Ovary (tissue), 3 donors: ENCODE measurements at regions not wholly inside any gene's neighbourhood (a gene's known extent, or its start where the extent isn't known, plus 50 kb on each side); places are given as distances from the start of the nearest gene placed in this dataset.

Experiments used
- CTCF ChIP-seq, 3 donors: fragments of 450-650 bp in 2 of 3; fragments of 200-600 bp in 1 of 3; IDR thresholded peaks; one replicate each; pipeline versions ENCODE4 v1.5.1 to v1.8.0; 2016 to 2022; ENCODE audit warnings: antibody characterized with exemption in 3 of 3, mild to moderate bottlenecking in 1 of 3
- EP300 ChIP-seq: sonication (generic); formaldehyde crosslinking; IDR thresholded peaks from one replicate; pipeline ENCODE4 v1.6.1; 2017; ENCODE audit warnings: antibody characterized with exemption
- donor health status: DM: no; HTN: no; CAD: no.

GRCh38 chr4:180650273-180650672, 1592.9 kb upstream of the TENM3 start:
- TF ChIP-seq CTCF (IDR thresholded peaks at IDR 0.05): no peak
- TF ChIP-seq EP300: no peak
